CMK (cell line): ENCODE measurements at regions not wholly inside any gene's neighbourhood (a gene's known extent, or its start where the extent isn't known, plus 50 kb on each side); places are given as distances from the start of the nearest gene placed in this dataset.

Experiments used
- DNase-seq: peaks from one replicate; pipeline ENCODE4 v3.0.0-alpha.2; 2010; ENCODE audit warnings: low read depth

- no peak for DNase-seq
These were observed 291.5 kb downstream of the ZNF536 start for GRCh38 chr19:30663611-30664174.

GRCh38 chr19:30662211-30662861, 290.2 kb downstream of the ZNF536 start:
- no peak for DNase-seq

GRCh38 chr19:30659638-30660037, 287.5 kb downstream of the ZNF536 start:
- no peak for DNase-seq

- no peak for DNase-seq
These were observed 284.4 kb downstream of the ZNF536 start for GRCh38 chr19:30656520-30657100.

GRCh38 chr19:30653646-30654386, 281.6 kb downstream of the ZNF536 start:
- DNase-seq: no peak

GRCh38 chr19:30652751-30653150, 280.6 kb downstream of the ZNF536 start:
- no peak for DNase-seq

- no peak for DNase-seq
These were observed 279.5 kb downstream of the ZNF536 start for GRCh38 chr19:30651691-30652090.

GRCh38 chr19:30651066-30651465, 278.9 kb downstream of the ZNF536 start:
- no peak for DNase-seq

- no peak for DNase-seq
These were observed 277.9 kb downstream of the ZNF536 start for GRCh38 chr19:30649934-30650614.

GRCh38 chr19:30648866-30649862, 277.0 kb downstream of the ZNF536 start:
- no peak for DNase-seq

GRCh38 chr19:30647891-30648720, 275.9 kb downstream of the ZNF536 start:
- no peak for DNase-seq

GRCh38 chr19:30646806-30647205, 274.6 kb downstream of the ZNF536 start:
- DNase-seq: no peak

- no peak for DNase-seq
These were observed 273.9 kb downstream of the ZNF536 start for GRCh38 chr19:30645946-30646577.

- no peak for DNase-seq
These were observed 268.2 kb downstream of the ZNF536 start for GRCh38 chr19:30640252-30640965.

GRCh38 chr19:30638889-30639288, 266.7 kb downstream of the ZNF536 start:
- DNase-seq: no peak

GRCh38 chr19:30637926-30638325, 265.7 kb downstream of the ZNF536 start:
- DNase-seq: no peak

GRCh38 chr19:30634996-30635975, 263.1 kb downstream of the ZNF536 start:
- DNase-seq: no peak
